NB4 (cell line): ENCODE measurements at regions not wholly inside any gene's neighbourhood (a gene's known extent, or its start where the extent isn't known, plus 50 kb on each side); places are given as distances from the start of the nearest gene placed in this dataset.

ENCODE experiments used
- DNase-seq: peaks from one replicate; pipeline ENCODE4 v3.0.0; 2010; ENCODE audit warnings: low read depth
- H3K4me3 ChIP-seq: one replicate; pipeline ENCODE4 v1.5.1; 2011; ENCODE audit warnings: mild to moderate bottlenecking, low read depth, low read length, moderate library complexity
- MYC ChIP-seq: IDR thresholded peaks from 2 replicates; pipeline ENCODE4 v1.6.1; 2011; ENCODE audit warnings: low read depth, low read length
- POLR2A ChIP-seq: IDR thresholded peaks from 2 replicates; pipeline ENCODE4 v1.6.1; 2011; ENCODE audit warnings: mild to moderate bottlenecking; ENCODE audit not compliant: insufficient read length; ENCODE audit errors: extremely low read depth
- TF ChIP-seq, protein P1 (sequence below): IDR thresholded peaks from one replicate; pipeline ENCODE4 v1.5.1; 2012; ENCODE audit warnings: low read depth, low read length
- TF ChIP-seq, protein P2 (sequence below): IDR thresholded peaks from 2 replicates; pipeline ENCODE4 v1.6.1; 2011; ENCODE audit warnings: low read depth, low read length

DNA sequence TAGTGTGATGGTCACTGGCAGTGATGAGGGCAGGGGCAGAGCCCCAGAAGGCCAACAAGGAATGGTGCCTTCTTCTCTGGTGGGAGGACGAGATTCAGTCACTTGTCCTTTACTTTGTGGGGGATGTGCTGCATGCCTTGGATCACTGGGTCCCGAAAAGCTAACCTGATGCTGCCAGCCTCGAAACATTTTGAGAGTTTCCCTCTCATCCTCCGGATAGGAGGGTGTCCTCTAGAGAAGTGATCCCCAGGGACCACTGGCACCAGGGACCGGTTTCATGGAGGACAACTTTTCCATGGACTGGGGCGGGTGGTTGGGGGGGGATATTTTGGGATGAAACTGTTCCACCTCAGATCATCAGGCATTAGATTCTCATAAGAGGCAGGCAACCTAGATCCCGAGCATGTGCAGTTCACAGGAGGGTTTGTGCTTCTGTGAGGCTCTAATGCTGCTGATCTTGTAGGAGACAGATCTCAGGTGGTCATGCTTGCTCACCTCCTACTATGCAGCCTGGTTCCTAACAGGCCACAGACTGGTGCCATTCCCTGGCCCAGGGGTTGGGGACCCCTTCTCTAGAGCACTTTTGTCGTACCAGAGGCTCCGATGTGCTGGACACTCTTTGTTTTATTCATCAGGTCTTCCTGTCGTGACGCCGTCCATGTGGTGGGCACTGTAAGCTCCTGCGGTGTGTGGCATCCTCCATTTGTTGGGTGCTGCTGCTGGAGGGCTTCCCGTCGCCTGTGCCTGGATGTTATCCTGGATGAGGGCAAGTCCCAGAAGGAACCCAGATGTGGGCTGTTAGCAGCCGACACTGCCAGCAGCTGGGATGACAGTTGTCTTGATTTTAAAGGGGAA, 68.5 kb upstream of the HDAC4 start:
- no peak for DNase-seq
- TF ChIP-seq, protein P1, sequence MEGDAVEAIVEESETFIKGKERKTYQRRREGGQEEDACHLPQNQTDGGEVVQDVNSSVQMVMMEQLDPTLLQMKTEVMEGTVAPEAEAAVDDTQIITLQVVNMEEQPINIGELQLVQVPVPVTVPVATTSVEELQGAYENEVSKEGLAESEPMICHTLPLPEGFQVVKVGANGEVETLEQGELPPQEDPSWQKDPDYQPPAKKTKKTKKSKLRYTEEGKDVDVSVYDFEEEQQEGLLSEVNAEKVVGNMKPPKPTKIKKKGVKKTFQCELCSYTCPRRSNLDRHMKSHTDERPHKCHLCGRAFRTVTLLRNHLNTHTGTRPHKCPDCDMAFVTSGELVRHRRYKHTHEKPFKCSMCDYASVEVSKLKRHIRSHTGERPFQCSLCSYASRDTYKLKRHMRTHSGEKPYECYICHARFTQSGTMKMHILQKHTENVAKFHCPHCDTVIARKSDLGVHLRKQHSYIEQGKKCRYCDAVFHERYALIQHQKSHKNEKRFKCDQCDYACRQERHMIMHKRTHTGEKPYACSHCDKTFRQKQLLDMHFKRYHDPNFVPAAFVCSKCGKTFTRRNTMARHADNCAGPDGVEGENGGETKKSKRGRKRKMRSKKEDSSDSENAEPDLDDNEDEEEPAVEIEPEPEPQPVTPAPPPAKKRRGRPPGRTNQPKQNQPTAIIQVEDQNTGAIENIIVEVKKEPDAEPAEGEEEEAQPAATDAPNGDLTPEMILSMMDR, result no peak
- no peak overlapping the region for H3K4me3 ChIP-seq

DNA sequence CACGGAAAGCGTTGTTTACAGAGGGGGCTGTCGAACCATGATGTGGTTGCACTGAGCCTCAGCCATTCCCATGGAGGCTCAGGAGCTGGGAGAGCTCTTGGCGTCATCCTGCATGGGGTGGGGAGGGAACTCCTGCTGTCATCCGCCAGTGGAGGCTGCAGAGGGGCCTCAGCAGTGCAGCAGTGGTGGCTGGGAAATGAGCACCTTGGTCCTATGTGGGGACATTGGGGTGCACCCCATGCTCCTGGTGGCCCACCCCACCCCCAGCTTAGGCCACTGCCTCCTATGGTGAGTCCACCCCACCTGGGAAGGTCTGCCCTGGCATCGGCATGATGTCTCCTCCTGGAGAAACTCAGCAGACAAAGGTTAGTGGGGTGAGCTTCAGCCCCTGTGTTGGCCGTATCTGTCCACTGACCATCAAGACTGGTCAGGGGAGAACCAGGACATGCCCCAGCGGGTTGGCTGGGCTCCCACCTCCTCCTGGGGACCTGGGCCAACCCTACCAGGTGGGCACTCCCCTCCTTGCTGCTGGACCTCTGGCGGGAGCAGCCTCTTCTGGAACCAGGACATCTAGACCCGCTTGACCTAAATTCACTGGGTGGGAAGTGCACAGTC, 67.8 kb upstream of the HDAC4 start:
- DNase-seq, result no peak
- TF ChIP-seq, protein P2, sequence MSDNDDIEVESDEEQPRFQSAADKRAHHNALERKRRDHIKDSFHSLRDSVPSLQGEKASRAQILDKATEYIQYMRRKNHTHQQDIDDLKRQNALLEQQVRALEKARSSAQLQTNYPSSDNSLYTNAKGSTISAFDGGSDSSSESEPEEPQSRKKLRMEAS, result no peak
- TF ChIP-seq POLR2A, result no peak
- no peak for TF ChIP-seq MYC
- TF ChIP-seq, protein P1, result no peak

DNA sequence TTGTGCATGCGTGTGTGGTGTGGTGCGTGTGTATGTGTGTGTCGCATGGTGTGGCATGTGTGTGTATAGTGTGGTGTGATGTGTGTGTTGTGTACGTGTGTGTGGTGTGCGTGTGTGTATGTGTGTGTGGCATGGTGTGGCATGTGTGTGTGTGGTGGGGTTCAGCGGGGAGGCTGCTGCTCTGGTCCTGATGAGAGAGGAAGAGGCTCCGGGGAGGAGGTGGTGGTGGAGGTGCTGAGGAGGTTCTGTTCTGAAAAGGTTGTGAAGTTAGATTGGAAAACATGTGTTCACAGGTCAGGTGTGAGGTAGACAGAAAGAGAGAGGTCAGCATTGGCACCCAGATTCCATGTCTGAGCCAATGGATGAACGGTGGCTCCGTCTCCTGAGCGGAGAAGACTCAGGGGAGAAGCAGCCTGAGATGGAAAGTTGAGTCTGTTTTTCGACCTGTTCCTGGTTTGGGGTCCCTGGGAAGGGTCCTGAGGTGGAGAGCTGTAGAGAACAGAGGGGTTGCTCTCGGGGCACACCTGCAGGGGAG, 67.2 kb upstream of the HDAC4 start:
- TF ChIP-seq MYC, result no peak
- TF ChIP-seq, protein P1, result no peak
- no peak overlapping the region for H3K4me3 ChIP-seq
- no peak for DNase-seq

More for the DNA sequence above, 67.8 kb upstream of the HDAC4 start:
- H3K4me3 ChIP-seq, result no peak overlapping the region

DNA sequence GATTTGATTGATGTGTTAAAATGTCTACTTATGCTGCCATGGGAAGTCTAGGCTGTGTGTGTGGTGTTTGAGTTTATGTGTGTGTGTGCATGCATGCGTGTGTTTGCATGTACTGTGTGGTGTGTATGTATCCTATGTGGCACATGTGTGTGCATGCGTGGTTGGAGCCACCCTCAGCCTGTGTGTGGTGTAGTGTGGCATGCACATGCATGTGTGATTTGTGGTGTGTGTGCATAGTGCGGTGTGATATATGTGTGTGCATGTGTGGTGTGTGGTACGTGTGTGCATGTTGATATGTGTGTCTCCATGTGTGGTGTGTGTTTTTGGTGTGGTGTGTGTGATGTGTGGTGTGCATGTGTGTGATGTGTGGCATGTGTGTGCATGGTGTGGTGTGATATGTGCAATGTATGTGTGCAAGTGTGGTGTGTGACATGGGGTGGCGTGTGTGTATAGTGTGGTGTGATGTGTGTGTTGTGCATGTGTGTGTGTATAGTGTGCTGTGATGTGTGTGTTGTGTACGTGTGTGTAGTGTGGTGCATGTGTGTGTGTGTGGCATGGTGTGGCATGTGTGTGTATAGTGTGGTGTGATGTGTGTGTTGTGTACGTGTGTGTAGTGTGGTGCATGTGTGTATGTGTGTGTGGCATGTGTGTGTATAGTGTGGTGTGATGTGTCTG, 66.6 kb upstream of the HDAC4 start:
- H3K4me3 ChIP-seq, result no peak overlapping the region
- no peak for DNase-seq
- TF ChIP-seq, protein P1, result no peak
- TF ChIP-seq, protein P2, result no peak
- no peak for TF ChIP-seq POLR2A
- TF ChIP-seq MYC, result no peak

DNA sequence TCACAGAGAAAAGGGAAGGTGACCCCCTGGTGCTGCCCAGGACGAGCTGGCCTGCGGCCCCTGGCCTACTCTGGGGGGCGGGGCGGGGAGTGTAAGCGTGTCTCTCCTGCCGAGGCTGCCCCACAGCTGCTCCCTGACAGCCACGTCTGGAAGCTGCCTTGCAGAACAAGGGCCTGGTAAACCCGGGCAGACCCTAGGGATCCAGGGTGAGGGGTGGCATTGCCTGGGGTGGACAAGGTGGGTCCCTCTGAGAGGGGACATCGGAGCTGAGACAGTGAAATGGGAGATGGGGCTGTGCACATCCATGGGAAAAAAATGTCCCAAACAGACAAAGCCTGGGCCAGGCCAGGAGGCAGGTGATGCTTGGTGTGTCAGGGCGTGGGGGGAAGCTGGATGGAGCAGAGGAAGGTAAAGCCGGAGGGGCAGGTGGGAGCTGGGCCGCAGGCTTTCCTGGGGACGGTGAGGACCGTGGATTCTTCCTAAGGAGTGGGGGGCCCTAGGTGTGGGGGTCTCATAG, 66.0 kb upstream of the HDAC4 start:
- no peak overlapping the region for H3K4me3 ChIP-seq
- TF ChIP-seq MYC, result no peak
- TF ChIP-seq, protein P1, result no peak
- TF ChIP-seq, protein P2, result no peak
- TF ChIP-seq POLR2A, result no peak
- DNase-seq, result no peak
